ENCODE measurements at regions not wholly inside any gene's neighbourhood (a gene's known extent, or its start where the extent isn't known, plus 50 kb on each side); places are given as distances from the start of the nearest gene placed in this dataset.

- DNase-seq = no peak
Measured at GRCh38 chr2:111703759-111704158, 180.2 kb downstream of the ANAPC1 start.

GRCh38 chr2:111704246-111704645, 179.7 kb downstream of the ANAPC1 start:
- DNase-seq = no peak

- peak; percentile 57 for DNase-seq
Measured at GRCh38 chr2:111705239-111705638, 178.8 kb downstream of the ANAPC1 start.

- DNase-seq = peak; percentile 78
Measured at GRCh38 chr2:111705711-111706336, 178.2 kb downstream of the ANAPC1 start.

- DNase-seq = no peak
Measured at GRCh38 chr2:111706481-111707001, 177.5 kb downstream of the ANAPC1 start.

- DNase-seq = no peak
Measured at GRCh38 chr2:111707700-111708099, 176.3 kb downstream of the ANAPC1 start.

DNA sequence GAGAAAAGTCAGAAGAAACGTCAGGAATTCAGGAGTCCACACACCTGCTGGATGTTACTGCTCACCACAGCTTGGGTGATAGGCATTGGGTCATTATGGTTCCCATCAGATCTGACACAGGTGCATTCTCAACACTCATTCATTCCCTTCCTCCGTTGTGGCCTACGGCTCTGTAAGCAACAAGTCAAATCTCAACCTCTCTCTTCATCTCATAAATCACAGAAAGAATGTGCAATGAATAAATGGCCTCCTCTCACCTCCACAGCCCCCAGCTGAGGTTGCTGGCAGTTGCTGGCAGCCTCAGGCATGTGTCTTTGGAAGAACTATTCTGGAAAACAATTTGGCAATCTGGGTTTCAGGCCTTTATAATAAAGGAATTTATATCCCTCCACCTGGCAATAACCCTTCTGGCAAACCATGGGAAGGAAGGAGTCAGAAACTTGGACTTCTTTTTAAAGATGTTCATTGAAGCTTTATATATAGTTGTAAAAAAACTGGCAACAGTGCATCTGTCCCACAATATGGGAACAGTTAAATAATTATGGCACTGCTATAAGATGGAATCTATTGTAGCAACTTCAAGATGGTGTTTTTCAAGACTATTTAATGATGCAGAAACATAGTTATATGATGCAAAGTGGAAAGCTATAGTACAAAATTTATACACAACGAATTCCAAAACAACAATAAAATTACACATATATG, 175.4 kb downstream of the ANAPC1 start:
- DNase-seq = no peak

- no peak for DNase-seq
Measured at GRCh38 chr2:111709321-111709720, 174.7 kb downstream of the ANAPC1 start.

DNA sequence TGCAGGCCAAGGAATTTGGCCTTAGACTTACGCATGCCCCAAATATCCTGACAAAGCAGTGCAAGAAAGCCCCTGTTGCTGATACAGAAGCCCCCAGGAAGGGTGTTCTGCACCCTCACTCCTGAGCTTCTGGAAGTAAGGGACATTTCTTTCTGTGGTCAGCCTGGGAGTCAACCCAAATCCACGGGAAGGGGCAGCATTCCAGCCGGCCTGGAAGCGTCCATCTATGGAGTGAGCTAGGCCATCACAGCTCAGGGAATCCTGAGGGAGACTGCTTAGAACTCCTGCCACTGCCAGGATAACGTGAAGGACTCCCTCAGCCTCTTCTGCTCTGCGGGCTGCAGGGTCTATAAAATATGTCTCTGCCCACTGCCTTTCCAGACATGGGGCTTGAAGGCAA, 173.9 kb downstream of the ANAPC1 start:
- no peak for DNase-seq

DNA sequence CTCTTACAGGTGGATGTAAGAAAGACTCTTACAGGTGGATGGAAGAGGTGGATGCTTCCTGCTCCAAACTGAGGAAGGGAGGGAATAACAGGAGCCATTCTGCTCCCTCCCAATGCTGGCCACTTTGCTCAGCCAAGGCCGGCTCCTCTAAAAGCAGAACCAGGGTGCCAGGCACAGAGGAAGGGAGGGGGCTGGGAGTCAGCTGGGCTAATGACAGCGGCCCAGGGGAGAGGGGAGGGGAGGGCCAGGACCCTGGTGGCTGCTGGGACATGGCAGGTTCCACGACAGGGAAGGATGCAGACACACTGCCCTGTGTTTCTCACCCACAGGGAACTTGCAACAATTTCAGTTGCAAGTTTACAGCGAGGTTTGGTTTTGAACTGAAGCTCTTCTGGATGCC, 173.4 kb downstream of the ANAPC1 start:
- DNase-seq = no peak

GRCh38 chr2:111711270-111711669, 172.7 kb downstream of the ANAPC1 start:
- DNase-seq = no peak

- DNase-seq = no peak
Measured at GRCh38 chr2:111712361-111712760, 171.6 kb downstream of the ANAPC1 start.

DNA sequence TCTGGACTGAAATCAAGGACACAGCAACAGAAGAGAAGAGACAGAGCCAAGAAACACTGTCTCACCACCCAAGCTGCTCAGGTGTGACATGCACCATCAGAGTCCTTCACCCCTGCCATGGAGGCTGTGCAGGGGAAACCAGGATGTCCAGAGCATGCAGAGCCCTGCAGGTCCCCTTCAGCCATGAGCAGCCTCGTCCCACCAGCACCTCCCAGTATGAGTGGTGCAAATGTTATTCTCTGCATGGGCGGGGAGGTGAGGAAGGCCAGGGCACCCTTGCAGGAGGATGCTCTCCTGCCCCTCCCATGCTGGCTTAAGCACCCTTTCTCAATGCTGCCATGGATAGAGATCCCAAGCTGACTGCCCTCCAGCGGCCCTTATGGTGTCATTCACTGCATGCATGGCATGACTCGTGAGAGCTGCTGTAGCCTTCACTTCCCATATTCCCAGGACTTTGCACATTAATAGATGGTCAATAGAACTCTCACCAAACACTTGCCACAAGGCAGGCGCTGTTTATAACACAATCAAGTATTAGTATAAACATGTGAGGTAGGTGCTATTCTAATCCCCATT, 171.0 kb downstream of the ANAPC1 start:
- DNase-seq = no peak

DNA sequence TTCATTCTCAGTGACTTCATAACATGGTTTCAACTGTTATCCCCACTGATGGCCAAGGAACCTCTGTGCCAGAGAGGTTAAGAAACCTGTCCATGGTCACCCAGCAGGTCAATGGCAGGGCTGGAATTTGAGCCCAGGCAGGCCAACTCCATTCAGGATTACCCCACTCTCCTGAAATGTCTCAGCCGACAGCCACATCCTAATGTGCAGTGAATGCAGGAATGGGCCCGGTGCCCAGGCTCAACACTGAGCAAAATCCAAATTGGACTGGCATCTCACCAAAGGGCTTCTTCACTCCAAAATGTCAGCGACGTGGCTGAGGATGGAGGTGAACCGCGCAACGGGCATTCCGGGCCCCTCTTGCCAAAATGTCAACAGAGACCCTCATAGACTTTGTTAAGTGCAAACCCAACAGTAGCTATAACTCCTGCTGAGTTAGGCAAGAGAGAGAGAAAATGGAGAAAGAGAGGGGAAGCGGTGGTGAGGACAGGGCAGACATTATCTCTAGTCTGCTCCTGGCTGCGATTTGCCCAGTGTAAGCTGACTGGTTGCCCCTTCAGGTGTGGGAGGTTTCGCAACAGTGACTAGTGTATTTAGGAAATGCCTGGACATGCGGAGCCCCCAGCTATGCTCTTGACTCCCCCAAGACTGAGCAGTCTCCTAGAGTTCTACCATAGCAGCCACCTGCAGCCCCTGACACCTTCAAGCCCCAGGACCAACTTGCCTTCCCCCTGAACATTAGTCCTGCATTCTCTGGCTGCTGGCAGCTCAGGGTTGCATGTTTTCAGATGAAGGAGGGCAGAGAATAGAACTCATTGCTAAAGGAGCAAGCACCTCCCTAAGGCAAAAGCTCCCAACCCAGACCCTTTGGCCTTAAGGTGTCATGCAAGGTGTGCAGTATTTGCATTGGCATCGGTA, 167.7 kb downstream of the ANAPC1 start:
- no peak for DNase-seq

GRCh38 chr2:111716905-111717775, 166.9 kb downstream of the ANAPC1 start:
- DNase-seq = no peak
